ENCODE measurements at regions not wholly inside any gene's neighbourhood (a gene's known extent, or its start where the extent isn't known, plus 50 kb on each side); places are given as distances from the start of the nearest gene placed in this dataset.

- Mint-ChIP-seq H3K9me3 (no peaks in the 10 kb centered on the region), H3K27me3 (peaks cover 20% of the 10 kb centered on the region), H3K4me1 (no peaks in the 10 kb centered on the region), H3K4me3 (no peak overlapping the region), H3K27ac (no peak overlapping the region), H3K36me3 (ENCODE audit: low read depth) (no peaks in the 10 kb centered on the region)
- intact Hi-C loops (cut with micrococcal nuclease), result no loop called here
- no peak for DNase-seq
Measured at GRCh38 chr6:3631877-3632276, 119.6 kb downstream of the PXDC1 start.

- no peak for DNase-seq
- intact Hi-C loops (cut with micrococcal nuclease), result no loop called here
- no peaks in the 10 kb centered on the region for H3K36me3 Mint-ChIP-seq (ENCODE audit: low read depth)
- H3K27ac Mint-ChIP-seq, result no peak overlapping the region
- H3K4me1 Mint-ChIP-seq, result no peaks in the 10 kb centered on the region
- no peaks in the 10 kb centered on the region for H3K9me3 Mint-ChIP-seq
- no peak overlapping the region for H3K4me3 Mint-ChIP-seq
- peaks cover 20% of the 10 kb centered on the region for H3K27me3 Mint-ChIP-seq
Measured at GRCh38 chr6:3631186-3631585, 120.3 kb downstream of the PXDC1 start.

- H3K9me3 Mint-ChIP-seq, result no peaks in the 10 kb centered on the region
- no peaks in the 10 kb centered on the region for H3K36me3 Mint-ChIP-seq (ENCODE audit: low read depth)
- DNase-seq, result no peak
- H3K27me3 Mint-ChIP-seq, result peaks cover 20% of the 10 kb centered on the region
- H3K4me1 Mint-ChIP-seq, result no peaks in the 10 kb centered on the region
- intact Hi-C loops (cut with micrococcal nuclease), result no loop called here
- no peak overlapping the region for H3K4me3 Mint-ChIP-seq
- no peak overlapping the region for H3K27ac Mint-ChIP-seq
Measured at GRCh38 chr6:3630258-3630835, 121.2 kb downstream of the PXDC1 start.

DNA sequence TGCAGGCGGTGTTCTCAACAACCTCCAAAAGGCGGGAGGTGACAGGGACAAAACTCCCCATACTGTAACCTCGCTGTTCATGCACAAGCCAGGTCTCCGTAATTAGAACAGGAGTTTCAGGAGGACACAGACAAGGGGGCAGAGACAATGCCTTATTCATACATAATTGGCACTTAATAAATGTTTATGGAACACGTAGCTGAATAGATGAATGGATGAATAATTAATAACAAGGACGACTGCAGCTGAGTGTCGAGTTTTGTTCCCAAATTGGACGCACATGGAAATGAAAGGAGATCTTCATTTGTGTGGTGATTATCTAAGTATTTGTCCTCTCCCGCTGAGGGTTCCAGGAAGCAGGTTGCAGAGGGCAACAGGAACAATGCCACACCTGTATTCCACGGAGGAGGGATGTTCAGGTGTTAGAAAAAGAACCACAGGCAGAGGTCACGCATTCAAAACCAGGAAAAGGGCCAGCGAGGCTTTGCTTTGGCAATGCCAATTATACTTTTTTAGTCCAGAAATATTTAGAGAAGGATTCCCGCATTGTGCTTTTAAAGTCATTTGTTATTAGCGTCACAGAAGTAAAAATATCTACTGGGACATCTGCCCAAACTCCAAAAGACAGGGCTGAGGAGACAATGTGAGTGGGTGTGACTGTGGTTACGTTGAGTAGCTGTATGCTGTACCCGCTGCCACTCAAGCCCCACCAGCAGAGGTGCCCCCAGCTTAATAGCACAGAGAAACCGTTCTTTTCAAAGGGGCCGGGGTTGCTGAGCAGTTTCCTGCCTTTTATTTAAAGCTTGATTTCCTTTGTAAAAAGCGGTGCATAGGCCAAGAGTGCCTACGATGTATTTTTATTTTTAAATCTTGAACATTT is 123.3 kb downstream of the PXDC1 start:
- Mint-ChIP-seq H3K4me1 (no peaks in the 10 kb centered on the region), H3K27me3 (peaks cover 29% of the 10 kb centered on the region), H3K4me3 (no peak overlapping the region), H3K36me3 (ENCODE audit: low read depth) (no peaks in the 10 kb centered on the region), H3K9me3 (no peaks in the 10 kb centered on the region), H3K27ac (no peak overlapping the region)
- DNase-seq, result no peak
- intact Hi-C loops (cut with micrococcal nuclease), result no loop called here

DNA sequence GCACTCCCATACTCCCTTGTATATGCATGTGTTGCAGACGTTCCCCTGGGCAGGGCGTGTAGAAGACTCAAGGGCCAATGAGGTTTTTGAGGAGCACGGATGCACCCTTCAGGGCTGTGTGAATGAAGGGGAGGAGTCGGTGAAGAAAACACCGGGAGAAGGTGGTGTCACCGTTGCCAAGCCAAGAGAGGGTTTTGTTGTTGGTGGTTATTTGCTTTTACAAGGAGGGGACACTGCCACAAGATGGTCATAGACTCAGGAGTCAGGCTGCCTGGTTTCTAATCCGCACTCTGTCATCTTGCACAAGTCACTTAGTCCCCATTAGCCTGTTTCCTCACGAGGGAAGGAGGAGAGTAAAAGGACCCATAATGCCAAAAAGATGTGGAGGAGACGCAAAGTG is 124.0 kb downstream of the PXDC1 start:
- no peak overlapping the region for H3K4me3 Mint-ChIP-seq
- no peaks in the 10 kb centered on the region for H3K4me1 Mint-ChIP-seq
- intact Hi-C loops (cut with micrococcal nuclease), result no loop called here
- H3K36me3 Mint-ChIP-seq (ENCODE audit: low read depth), result no peaks in the 10 kb centered on the region
- no peak overlapping the region for H3K27ac Mint-ChIP-seq
- peaks cover 30% of the 10 kb centered on the region for H3K27me3 Mint-ChIP-seq
- no peaks in the 10 kb centered on the region for H3K9me3 Mint-ChIP-seq
- no peak for DNase-seq

- DNase-seq, result no peak
- intact Hi-C loops (cut with micrococcal nuclease), result no loop called here
- no peaks in the 10 kb centered on the region for H3K4me1 Mint-ChIP-seq
- peaks cover 29% of the 10 kb centered on the region for H3K27me3 Mint-ChIP-seq
- no peak overlapping the region for H3K4me3 Mint-ChIP-seq
- no peaks in the 10 kb centered on the region for H3K36me3 Mint-ChIP-seq (ENCODE audit: low read depth)
- no peak overlapping the region for H3K27ac Mint-ChIP-seq
- no peaks in the 10 kb centered on the region for H3K9me3 Mint-ChIP-seq
Measured at GRCh38 chr6:3625980-3626563, 125.4 kb downstream of the PXDC1 start.

DNA sequence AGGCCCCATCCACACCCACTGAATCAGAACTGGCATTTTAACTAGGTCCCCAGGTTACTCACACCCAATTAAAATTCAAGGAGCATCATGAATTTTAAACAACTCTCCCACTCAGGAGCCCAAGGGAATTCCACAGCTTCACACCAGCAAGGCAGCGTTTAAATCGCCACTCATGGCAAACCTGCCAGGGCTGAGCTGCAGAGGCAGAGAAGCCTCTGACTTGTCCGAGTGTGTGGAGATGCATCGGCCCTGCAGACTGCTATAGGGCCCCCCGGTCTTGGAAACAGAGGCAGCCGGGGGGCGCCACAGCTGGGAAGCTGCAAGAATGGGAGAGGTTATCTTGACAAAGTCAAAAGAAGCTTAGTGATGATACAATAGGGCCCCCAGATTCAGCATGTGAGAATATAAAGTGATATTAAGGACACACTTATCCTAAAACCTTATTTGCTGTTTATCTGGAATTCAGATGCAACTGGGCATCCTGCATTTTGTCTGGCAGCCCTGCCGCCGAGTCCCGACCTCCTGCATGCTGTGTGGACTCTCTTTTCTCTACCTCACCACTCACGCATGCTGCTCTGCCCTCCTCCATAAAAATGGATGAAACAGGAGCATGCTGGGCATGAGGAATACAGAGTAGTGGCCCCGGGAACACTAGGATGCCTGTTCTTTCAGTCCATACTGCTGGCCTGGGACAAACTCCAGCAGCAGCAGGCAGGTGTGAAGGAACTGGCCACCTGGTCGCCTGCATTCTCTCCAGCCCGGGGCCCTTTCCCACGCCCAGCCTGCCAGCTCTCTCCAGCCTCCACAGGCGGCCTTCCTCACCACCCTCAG is 126.1 kb downstream of the PXDC1 start:
- DNase-seq, result no peak
- Mint-ChIP-seq H3K27ac (no peak overlapping the region), H3K4me1 (no peaks in the 10 kb centered on the region), H3K36me3 (ENCODE audit: low read depth) (no peaks in the 10 kb centered on the region), H3K27me3 (peaks cover 29% of the 10 kb centered on the region), H3K9me3 (no peaks in the 10 kb centered on the region), H3K4me3 (no peak overlapping the region)
- intact Hi-C loops (cut with micrococcal nuclease), result no loop called here

- peaks cover 29% of the 10 kb centered on the region for H3K27me3 Mint-ChIP-seq
- no peak overlapping the region for H3K4me3 Mint-ChIP-seq
- H3K36me3 Mint-ChIP-seq (ENCODE audit: low read depth), result no peaks in the 10 kb centered on the region
- DNase-seq, result no peak
- H3K9me3 Mint-ChIP-seq, result no peaks in the 10 kb centered on the region
- intact Hi-C loops (cut with micrococcal nuclease), result no loop called here
- no peak overlapping the region for H3K27ac Mint-ChIP-seq
- H3K4me1 Mint-ChIP-seq, result no peaks in the 10 kb centered on the region
Measured at GRCh38 chr6:3624250-3625136, 127.0 kb downstream of the PXDC1 start.

DNA sequence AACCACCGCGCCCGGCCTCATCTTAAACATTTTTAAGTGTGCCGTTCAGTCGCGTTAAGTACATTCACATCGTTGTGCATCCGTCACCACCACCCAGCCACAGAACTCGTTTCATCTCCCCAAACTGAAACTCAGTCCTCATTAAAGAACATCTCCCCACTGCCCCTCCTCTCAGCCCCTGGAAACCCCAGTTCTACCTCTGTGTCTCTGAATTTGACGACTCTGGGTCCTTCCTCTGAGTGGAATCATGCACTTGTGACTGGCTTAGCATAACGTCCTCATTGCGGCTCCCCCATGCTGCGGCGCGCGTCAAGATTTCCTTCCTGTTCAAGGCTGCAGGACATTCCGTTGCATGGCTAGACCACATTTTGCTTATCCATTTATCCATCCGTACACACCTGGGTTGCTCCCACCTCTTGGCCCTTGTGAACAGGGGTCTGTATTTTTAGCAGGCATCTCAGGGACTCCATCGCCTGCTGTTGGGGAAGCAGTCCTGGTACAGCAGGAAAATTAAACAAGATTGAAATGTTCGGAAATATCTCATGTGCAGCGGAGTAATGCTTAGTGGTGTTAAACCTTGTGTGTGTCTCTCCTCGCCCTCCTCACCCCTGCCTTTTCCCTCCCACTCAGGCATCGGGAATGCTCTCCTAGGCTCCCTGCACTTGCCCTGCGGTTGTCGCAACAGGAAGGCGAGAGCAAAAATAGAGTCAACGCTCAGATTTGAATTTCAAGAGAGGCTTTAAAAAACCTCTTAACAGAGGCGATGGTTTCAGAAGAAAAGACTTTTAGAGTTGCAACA is 127.9 kb downstream of the PXDC1 start:
- H3K4me1 Mint-ChIP-seq, result no peaks in the 10 kb centered on the region
- intact Hi-C loops (cut with micrococcal nuclease), result no loop called here
- no peaks in the 10 kb centered on the region for H3K9me3 Mint-ChIP-seq
- peaks cover 26% of the 10 kb centered on the region for H3K27me3 Mint-ChIP-seq
- H3K27ac Mint-ChIP-seq, result no peak overlapping the region
- H3K36me3 Mint-ChIP-seq (ENCODE audit: low read depth), result no peaks in the 10 kb centered on the region
- no peak for DNase-seq
- no peak overlapping the region for H3K4me3 Mint-ChIP-seq

DNA sequence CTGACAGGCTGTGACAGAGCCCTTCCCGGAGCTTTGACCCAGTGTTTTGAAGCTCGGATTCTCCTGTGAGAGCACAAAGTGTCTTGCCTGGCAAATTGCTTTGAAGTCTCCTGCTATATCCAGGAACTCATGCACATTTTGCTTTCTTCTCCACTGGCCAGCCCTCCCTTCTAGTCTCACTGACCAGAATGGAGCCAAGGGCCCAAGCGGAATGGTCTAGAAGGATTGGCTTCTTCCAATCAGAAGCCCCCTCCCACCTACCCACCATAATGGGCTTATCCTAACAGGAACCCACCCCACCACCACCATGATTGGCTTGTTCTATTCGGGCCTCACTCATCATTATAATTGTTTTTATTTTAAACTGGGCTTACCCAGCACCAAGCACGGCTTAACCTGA is 130.1 kb downstream of the PXDC1 start:
- intact Hi-C loops (cut with micrococcal nuclease), result no loop called here
- Mint-ChIP-seq H3K36me3 (ENCODE audit: low read depth) (no peaks in the 10 kb centered on the region), H3K27me3 (peaks cover 12% of the 10 kb centered on the region), H3K4me3 (no peak overlapping the region), H3K9me3 (no peaks in the 10 kb centered on the region), H3K4me1 (no peaks in the 10 kb centered on the region), H3K27ac (no peak overlapping the region)
- no peak for DNase-seq

DNA sequence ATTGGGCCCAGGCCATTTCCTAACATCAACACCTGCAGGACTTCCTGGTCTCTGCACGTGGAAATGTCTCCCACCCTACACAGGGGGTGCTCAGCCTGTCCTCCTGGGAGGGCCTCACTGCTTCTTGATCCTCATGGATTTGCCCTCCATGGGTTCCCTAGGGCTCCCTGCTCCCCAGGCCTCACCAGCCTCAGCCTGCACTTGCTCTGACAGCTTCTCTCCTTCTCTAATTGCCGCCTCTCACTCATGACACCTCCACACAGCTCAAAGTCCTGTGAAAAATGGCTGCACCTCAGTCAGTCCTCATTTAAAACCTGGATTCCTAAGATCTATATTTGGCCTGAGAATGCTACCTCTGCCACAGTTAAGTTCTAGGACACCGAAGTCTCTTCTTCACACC is 130.6 kb downstream of the PXDC1 start:
- no peak for DNase-seq
- intact Hi-C loops (cut with micrococcal nuclease), result no loop called here
- no peaks in the 10 kb centered on the region for H3K4me1 Mint-ChIP-seq
- H3K27ac Mint-ChIP-seq, result no peak overlapping the region
- no peaks in the 10 kb centered on the region for H3K36me3 Mint-ChIP-seq (ENCODE audit: low read depth)
- H3K9me3 Mint-ChIP-seq, result no peaks in the 10 kb centered on the region
- H3K27me3 Mint-ChIP-seq, result peaks cover 12% of the 10 kb centered on the region
- no peak overlapping the region for H3K4me3 Mint-ChIP-seq

GRCh38 chr6:3620389-3620788 is 131.1 kb downstream of the PXDC1 start:
- no peaks in the 10 kb centered on the region for H3K4me1 Mint-ChIP-seq
- DNase-seq, result no peak
- no peak overlapping the region for H3K4me3 Mint-ChIP-seq
- H3K27me3 Mint-ChIP-seq, result peaks cover 12% of the 10 kb centered on the region
- intact Hi-C loops (cut with micrococcal nuclease), result no loop called here
- H3K27ac Mint-ChIP-seq, result no peak overlapping the region
- no peaks in the 10 kb centered on the region for H3K36me3 Mint-ChIP-seq (ENCODE audit: low read depth)
- H3K9me3 Mint-ChIP-seq, result no peaks in the 10 kb centered on the region

Data from activated CD4-positive, alpha-beta T cell treated with anti-CD3 and anti-CD28 coated beads, Interleukin-2, amount 10 ng/mL, durations not matched to agents 24 days and 14 days (primary cell).